Mammary epithelial cell (primary cell): ENCODE measurements at regions not wholly inside any gene's neighbourhood (a gene's known extent, or its start where the extent isn't known, plus 50 kb on each side); places are given as distances from the start of the nearest gene placed in this dataset.

Experiments
- CTCF ChIP-seq, 2 donors: IDR thresholded peaks in 1 of 2; conservative IDR thresholded peaks in 1 of 2; 2 replicates each; pipeline ENCODE4 v1.5.1; 2011 to 2012; ENCODE audit warnings: inconsistent platforms in 2 of 2, low read length in 2 of 2, mild to moderate bottlenecking in 2 of 2, control low read depth in 1 of 2, low read depth in 1 of 2; ENCODE audit not compliant: insufficient read depth in 1 of 2; ENCODE audit errors: extremely low read depth in 1 of 2
- EZH2 ChIP-seq: IDR thresholded peaks from 2 replicates; pipeline ENCODE4 v1.6.1; 2012; ENCODE audit warnings: low read length, inconsistent platforms, borderline replicate concordance

DNA sequence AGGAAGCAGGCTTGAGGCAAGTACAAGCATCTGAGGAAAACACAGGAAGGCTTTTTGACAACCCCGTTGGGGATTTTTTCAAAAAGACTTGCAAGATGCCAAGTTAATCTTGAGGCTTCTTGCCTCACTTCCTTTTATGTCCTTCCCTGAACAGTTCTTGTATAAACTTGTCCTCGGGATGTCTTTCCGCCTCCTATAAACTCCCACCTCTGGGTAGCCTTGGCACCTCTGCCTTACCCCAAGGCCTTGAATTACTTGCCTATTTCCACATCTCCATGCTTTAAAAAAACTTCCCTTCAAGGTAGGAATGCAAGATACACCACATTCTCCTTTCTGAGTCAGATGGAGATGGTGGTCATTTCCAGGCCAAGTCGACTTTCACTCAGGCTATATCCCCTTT, 106.4 kb upstream of the RBBP8 start:
- TF ChIP-seq CTCF (conservative IDR thresholded peaks at IDR 0.05 in 1 of 2, IDR thresholded peaks at IDR 0.05 in 1 of 2; ENCODE audit: extremely low read depth in 1 of 2, insufficient read depth in 1 of 2, low read depth in 1 of 2, low read length in 2 of 2) (no peak), EZH2 (no peak)
